DND-41 (cell line): ENCODE measurements at regions not wholly inside any gene's neighbourhood (a gene's known extent, or its start where the extent isn't known, plus 50 kb on each side); places are given as distances from the start of the nearest gene placed in this dataset.

Experiments used
- CTCF ChIP-seq: IDR thresholded peaks from 2 replicates; pipeline ENCODE4 v1.5.1; 2012; ENCODE audit warnings: borderline replicate concordance, low read length, moderate library complexity, mild to moderate bottlenecking; ENCODE audit not compliant: poor library complexity, severe bottlenecking; ENCODE audit errors: extremely low read depth
- EZH2 ChIP-seq: IDR thresholded peaks from 3 replicates; pipeline ENCODE4 v1.6.1; 2012; ENCODE audit warnings: borderline replicate concordance, low read depth, mild to moderate bottlenecking, moderate library complexity, low read length, inconsistent platforms; ENCODE audit not compliant: severe bottlenecking

- TF ChIP-seq CTCF, result no peak
- TF ChIP-seq EZH2, result no peak
These were observed 59.2 kb upstream of the CLPB start for GRCh38 chr11:72493426-72494108.
